B cell (primary cell): ENCODE measurements at regions not wholly inside any gene's neighbourhood (a gene's known extent, or its start where the extent isn't known, plus 50 kb on each side); places are given as distances from the start of the nearest gene placed in this dataset.

Experiments
- ATAC-seq: fragments of 200-7000 bp; cut with Tn5 transposase; one replicate; pipeline ENCODE4 v1.10.0; 2021; ENCODE audit warnings: low read depth, mild to moderate bottlenecking, moderate number of reproducible peaks, moderate library complexity
- CTCF ChIA-PET: fragments of 350-600 bp; sonication (Branson Sonifier 250); formaldehyde crosslinking; loops from one replicate; lab custom pipeline; 2021; ENCODE audit warnings: antibody characterized with exemption, inconsistent platforms; lab: Charles Lee
- POLR2A ChIA-PET: fragments of 350-600 bp; sonication (Branson Sonifier 250); formaldehyde crosslinking; loops from one replicate; lab custom pipeline; 2021; ENCODE audit warnings: antibody characterized with exemption; lab: Charles Lee
- DNase-seq: peaks from one replicate; pipeline ENCODE4 v3.0.0; 2013
- H2AFZ ChIP-seq: 2 replicates; pipeline ENCODE4 v1.6.1; 2012; ENCODE audit warnings: mild to moderate bottlenecking, low read depth, low read length; ENCODE audit not compliant: insufficient read depth, poor library complexity, severe bottlenecking
- H3K27ac ChIP-seq, 2 donors: 1 replicate in 1 of 2; 2 replicates in 1 of 2; pipeline ENCODE4 v1.5.1; 2012 to 2013; ENCODE audit warnings: low read length in 2 of 2, mild to moderate bottlenecking in 2 of 2, moderate library complexity in 1 of 2
- H3K27me3 ChIP-seq, 4 experiments: fragments of 200-600 bp in 1 of 4; sonication (generic) in 1 of 4; replicated peaks in 1 of 4; 1 replicate in 2 of 4; 2 replicates in 2 of 4; pipeline versions ENCODE4 v1.6.1 to v1.7.0; 2013 to 2016; ENCODE audit warnings: low read length in 3 of 4, mild to moderate bottlenecking in 2 of 4, mixed read lengths in 1 of 4, moderate library complexity in 1 of 4; ENCODE audit not compliant: insufficient read depth in 4 of 4, control insufficient read depth in 3 of 4; ENCODE audit errors: control extremely low read depth in 1 of 4
- H3K36me3 ChIP-seq, 2 experiments: replicated peaks in 1 of 2; 1 replicate in 1 of 2; 2 replicates in 1 of 2; pipeline versions ENCODE4 v1.6.1 to v1.7.1; 2013; ENCODE audit warnings: low read length in 1 of 2; ENCODE audit not compliant: insufficient read depth in 2 of 2, control insufficient read depth in 1 of 2; ENCODE audit errors: control extremely low read depth in 1 of 2, extremely low read depth in 1 of 2
- H3K4me1 ChIP-seq, 2 donors: fragments of 200-600 bp in 1 of 2; sonication (generic) in 1 of 2; 1 replicate in 1 of 2; 2 replicates in 1 of 2; pipeline versions ENCODE4 v1.5.1 to v1.6.1; 2013 to 2017; ENCODE audit warnings: low read length in 2 of 2; ENCODE audit not compliant: control insufficient read depth in 2 of 2, insufficient read depth in 2 of 2
- H3K4me2 ChIP-seq: replicated peaks from 2 replicates; pipeline ENCODE3; 2012; ENCODE audit warnings: mild to moderate bottlenecking, low read depth, low read length; ENCODE audit not compliant: poor library complexity, severe bottlenecking
- H3K4me3 ChIP-seq, 5 experiments: fragments of 200-600 bp in 1 of 5; sonication (generic) in 1 of 5; 1 replicate in 3 of 5; 2 replicates in 2 of 5; pipeline versions ENCODE4 v1.5.1 to v1.7.0; 2011 to 2016; ENCODE audit warnings: low read length in 4 of 5, mild to moderate bottlenecking in 4 of 5, low read depth in 2 of 5, control low read depth in 1 of 5, moderate library complexity in 1 of 5; ENCODE audit not compliant: insufficient read depth in 1 of 5; ENCODE audit errors: control extremely low read depth in 1 of 5, extremely low read depth in 1 of 5
- H3K79me2 ChIP-seq: fragments of 200-600 bp; sonication (generic); one replicate; pipeline ENCODE4 v1.6.0; 2016; ENCODE audit warnings: low read length; ENCODE audit not compliant: control insufficient read depth, insufficient read depth
- H3K9ac ChIP-seq: fragments of 200-600 bp; sonication (generic); 2 replicates; pipeline ENCODE4 v1.6.1; 2017; ENCODE audit warnings: mild to moderate bottlenecking, low read length, moderate library complexity
- H3K9me3 ChIP-seq, 3 donors: one replicate each; pipeline versions ENCODE4 v1.6.1 to v1.7.1; 2013; ENCODE audit warnings: low read length in 2 of 3; ENCODE audit not compliant: control insufficient read depth in 2 of 3, insufficient read depth in 1 of 3; ENCODE audit errors: control extremely low read depth in 1 of 3
- H4K20me1 ChIP-seq: 2 replicates; pipeline ENCODE4 v1.6.0; 2012; ENCODE audit warnings: mild to moderate bottlenecking, low read length; ENCODE audit not compliant: insufficient read depth, control insufficient read depth, poor library complexity, severe bottlenecking
- H3K27ac Mint-ChIP-seq: one replicate; pipeline ENCODE4 v1.8.0; 2021; ENCODE audit warnings: mixed read lengths
- H3K27me3 Mint-ChIP-seq: one replicate; pipeline ENCODE4 v1.8.0; 2021; ENCODE audit warnings: mixed read lengths
- H3K4me1 Mint-ChIP-seq: one replicate; pipeline ENCODE4 v1.8.0; 2021; ENCODE audit warnings: mixed read lengths
- H3K4me3 Mint-ChIP-seq: one replicate; pipeline ENCODE4 v1.8.0; 2021; ENCODE audit warnings: mixed read lengths
- H3K9me3 Mint-ChIP-seq: one replicate; pipeline ENCODE4 v1.8.0; 2022; ENCODE audit warnings: mixed read lengths; ENCODE audit not compliant: insufficient read depth
- CTCF ChIP-seq: fragments of 200-600 bp; IDR thresholded peaks from one replicate; pipeline ENCODE4 v1.8.0; 2022; ENCODE audit warnings: antibody characterized with exemption, mild to moderate bottlenecking
- EZH2 ChIP-seq: IDR thresholded peaks from 2 replicates; pipeline ENCODE4 v1.6.1; 2012; ENCODE audit warnings: borderline replicate concordance, low read depth, mild to moderate bottlenecking, moderate library complexity, low read length; ENCODE audit not compliant: insufficient read depth, poor library complexity, severe bottlenecking
- WGBS: methylation state at CpG from one replicate; pipeline ENCODE4 v1.1.5; 2013; ENCODE audit warnings: missing lambda C conversion rate; ENCODE audit not compliant: insufficient coverage; 5-methylcytosine and 5-hydroxymethylcytosine counted together
- intact Hi-C: fragments of 100-400 bp; cut with micrococcal nuclease; formaldehyde crosslinking; loops from one replicate; pipeline ENCODE4 v1.10.0; 2022

GRCh38 chr6:22401932-22402331 is 105.1 kb upstream of the PRL start:
- H3K79me2 ChIP-seq: no peaks in the 10 kb centered on the region
- CTCF ChIA-PET: no interaction called here
- H3K9me3 ChIP-seq: no peaks in the 10 kb centered on the region
- H4K20me1 ChIP-seq: no peaks in the 10 kb centered on the region
- intact Hi-C loops: no loop called here
- Mint-ChIP-seq H3K4me3 (no peak overlapping the region), H3K4me1 (no peaks in the 10 kb centered on the region), H3K9me3 (no peaks in the 10 kb centered on the region), H3K27me3 (no peaks in the 10 kb centered on the region), H3K27ac (no peak overlapping the region)
- DNase-seq: no peak
- TF ChIP-seq CTCF (no peak), EZH2 (no peak)
- no peaks in the 10 kb centered on the region for H3K36me3 ChIP-seq
- H3K27me3 ChIP-seq: no peaks in the 10 kb centered on the region
- 88% methylated on average over 1 of the region's 2 CpGs for WGBS
- no peaks in the 10 kb centered on the region for H3K4me1 ChIP-seq
- POLR2A ChIA-PET: no interaction called here
- no peak overlapping the region for H3K9ac ChIP-seq
- no peak overlapping the region for H3K4me3 ChIP-seq
- H3K4me2 ChIP-seq: no peak overlapping the region
- H3K27ac ChIP-seq: no peak overlapping the region
- H2AFZ ChIP-seq: no peak overlapping the region
- no peak for ATAC-seq

GRCh38 chr6:22409486-22409885 is 112.7 kb upstream of the PRL start:
- Mint-ChIP-seq H3K27me3 (no peaks in the 10 kb centered on the region), H3K9me3 (no peaks in the 10 kb centered on the region), H3K27ac (no peak overlapping the region), H3K4me3 (no peak overlapping the region), H3K4me1 (no peaks in the 10 kb centered on the region)
- no peaks in the 10 kb centered on the region for H3K4me1 ChIP-seq
- H3K4me3 ChIP-seq: no peak overlapping the region
- no peaks in the 10 kb centered on the region for H3K36me3 ChIP-seq
- POLR2A ChIA-PET: no interaction called here
- H2AFZ ChIP-seq: no peak overlapping the region
- ATAC-seq: no peak
- H3K27me3 ChIP-seq: no peaks in the 10 kb centered on the region
- H4K20me1 ChIP-seq: no peaks in the 10 kb centered on the region
- TF ChIP-seq CTCF (no peak), EZH2 (no peak)
- DNase-seq: no peak
- CTCF ChIA-PET: no interaction called here
- no peaks in the 10 kb centered on the region for H3K9me3 ChIP-seq
- no peak overlapping the region for H3K9ac ChIP-seq
- no peak overlapping the region for H3K4me2 ChIP-seq
- H3K27ac ChIP-seq: no peak overlapping the region
- intact Hi-C loops: no loop called here
- no peaks in the 10 kb centered on the region for H3K79me2 ChIP-seq
- no CpG with 5 or more reads among the region's 1 CpG for WGBS
